WTC11 (cell line): ENCODE measurements at regions not wholly inside any gene's neighbourhood (a gene's known extent, or its start where the extent isn't known, plus 50 kb on each side); places are given as distances from the start of the nearest gene placed in this dataset.

ENCODE experiments used
- ATAC-seq: fragments of 200-7000 bp; cut with Tn5 transposase; 2 replicates; pipeline ENCODE4 v1.10.0; 2021; ENCODE audit warnings: mild to moderate bottlenecking, moderate library complexity
- CTCF ChIA-PET: fragments of 300-600 bp; sonication (Branson Sonifier 250); formaldehyde crosslinking; loops from one replicate; lab custom pipeline; 2021; ENCODE audit warnings: antibody characterized with exemption; lab: Charles Lee
- POLR2A ChIA-PET: fragments of 350-600 bp; sonication (Branson Sonifier 250); formaldehyde crosslinking; loops from one replicate; lab custom pipeline; 2021; ENCODE audit warnings: antibody characterized with exemption; lab: Charles Lee
- DNase-seq: peaks from one replicate; pipeline ENCODE4 v3.0.0; 2021; ENCODE audit warnings: low spot score
- H3K27ac Mint-ChIP-seq: 2 replicates; pipeline ENCODE4 v1.8.0; 2021; ENCODE audit warnings: mixed read lengths
- H3K27me3 Mint-ChIP-seq: 2 replicates; pipeline ENCODE4 v1.8.0; 2021; ENCODE audit warnings: low read depth, mild to moderate bottlenecking, moderate library complexity, mixed read lengths
- H3K36me3 Mint-ChIP-seq: 2 replicates; pipeline ENCODE4 v1.8.0; 2021; ENCODE audit warnings: mixed read lengths
- H3K4me1 Mint-ChIP-seq: 2 replicates; pipeline ENCODE4 v1.8.0; 2022; ENCODE audit warnings: mixed read lengths
- H3K4me3 Mint-ChIP-seq: 2 replicates; pipeline ENCODE4 v1.8.0; 2021; ENCODE audit warnings: mild to moderate bottlenecking, moderate library complexity, mixed read lengths
- H3K9me3 Mint-ChIP-seq: 2 replicates; pipeline ENCODE4 v1.8.0; 2021; ENCODE audit warnings: mixed read lengths
- AFF4 ChIP-seq: sonication (generic); formaldehyde crosslinking; IDR thresholded peaks from 2 replicates; pipeline ENCODE4 v1.8.1; 2023; ENCODE audit warnings: mild to moderate bottlenecking, missing genetic modification reagents, borderline replicate concordance
- CREB1 ChIP-seq: sonication (generic); formaldehyde crosslinking; IDR thresholded peaks from 2 replicates; pipeline ENCODE4 v1.8.0; 2023; ENCODE audit warnings: mild to moderate bottlenecking, missing genetic modification reagents
- EMX1 ChIP-seq: fragments of 250-450 bp; sonication (Bioruptor Pico); IDR thresholded peaks from 2 replicates; pipeline ENCODE4 v1.8.0; 2021; ENCODE audit warnings: mild to moderate bottlenecking
- FOXJ3 ChIP-seq: sonication (generic); formaldehyde crosslinking; IDR thresholded peaks from 2 replicates; pipeline ENCODE4 v1.9.0; 2021; ENCODE audit warnings: missing genetic modification reagents, mild to moderate bottlenecking, borderline replicate concordance
- FOXP1 ChIP-seq: sonication (generic); formaldehyde crosslinking; IDR thresholded peaks from 2 replicates; pipeline ENCODE4 v1.8.0; 2022; ENCODE audit warnings: missing genetic modification reagents, mild to moderate bottlenecking, moderate library complexity, borderline replicate concordance
- GRHL2 ChIP-seq: fragments of 250-450 bp; sonication (Bioruptor Pico); IDR thresholded peaks from 2 replicates; pipeline ENCODE4 v1.8.0; 2022; ENCODE audit warnings: mild to moderate bottlenecking, moderate library complexity; ENCODE audit not compliant: insufficient replicate concordance, severe bottlenecking
- KAT7 ChIP-seq: sonication (generic); formaldehyde crosslinking; IDR thresholded peaks from 2 replicates; pipeline ENCODE4 v1.8.1; 2023; ENCODE audit warnings: missing genetic modification reagents, mild to moderate bottlenecking, borderline replicate concordance
- OVOL2 ChIP-seq: fragments of 250-450 bp; sonication (Bioruptor Pico); IDR thresholded peaks from 2 replicates; pipeline ENCODE4 v1.9.0; 2021; ENCODE audit warnings: mild to moderate bottlenecking, borderline replicate concordance
- RORB ChIP-seq: fragments of 250-450 bp; sonication (Bioruptor Pico); IDR thresholded peaks from 2 replicates; pipeline ENCODE4 v1.9.0; 2021; ENCODE audit warnings: mild to moderate bottlenecking
- SMAD4 ChIP-seq: sonication (generic); formaldehyde crosslinking; IDR thresholded peaks from 2 replicates; pipeline ENCODE4 v1.8.0; 2022; ENCODE audit warnings: mild to moderate bottlenecking, missing genetic modification reagents
- ZBTB21 ChIP-seq: sonication (generic); formaldehyde crosslinking; IDR thresholded peaks from 2 replicates; pipeline ENCODE4 v1.8.1; 2023; ENCODE audit warnings: mild to moderate bottlenecking, missing genetic modification reagents, borderline replicate concordance
- ZNF532 ChIP-seq: fragments of 250-450 bp; sonication (Bioruptor Pico); IDR thresholded peaks from 2 replicates; pipeline ENCODE4 v1.9.0; 2021; ENCODE audit warnings: mild to moderate bottlenecking, borderline replicate concordance
- TF ChIP-seq, protein P1 (sequence below): fragments of 250-450 bp; sonication (Bioruptor Pico); conservative IDR thresholded peaks from 2 replicates; pipeline ENCODE4 v1.9.0; 2021; ENCODE audit warnings: mild to moderate bottlenecking
- TF ChIP-seq, protein P2 (sequence below): sonication (generic); formaldehyde crosslinking; IDR thresholded peaks from 2 replicates; pipeline ENCODE4 v1.8.0; 2022; ENCODE audit warnings: missing genetic modification reagents
- TF ChIP-seq, protein P3 (sequence below): sonication (generic); formaldehyde crosslinking; IDR thresholded peaks from 2 replicates; pipeline ENCODE4 v1.8.1; 2023; ENCODE audit warnings: mild to moderate bottlenecking, moderate library complexity, missing genetic modification reagents

DNA sequence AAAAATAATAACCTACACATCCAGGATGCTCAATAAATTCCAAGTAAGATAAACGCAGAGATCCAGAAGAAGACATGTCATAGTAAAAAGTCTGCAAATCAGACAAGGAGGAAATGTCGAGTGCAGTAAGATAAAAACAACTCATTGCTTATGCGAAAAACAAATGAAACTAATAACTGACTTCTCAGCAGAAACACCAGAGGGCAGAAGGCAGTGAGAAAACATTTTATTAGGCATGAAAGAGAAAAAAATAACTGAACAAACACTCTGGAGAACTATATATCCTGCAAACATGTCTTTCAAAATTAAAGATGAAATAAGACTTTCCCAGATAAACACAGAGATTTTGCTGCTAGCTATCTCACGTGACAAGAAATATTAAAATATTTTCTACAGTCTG, 201.3 kb upstream of the CTSO start (continued):
- TF ChIP-seq, protein P1, sequence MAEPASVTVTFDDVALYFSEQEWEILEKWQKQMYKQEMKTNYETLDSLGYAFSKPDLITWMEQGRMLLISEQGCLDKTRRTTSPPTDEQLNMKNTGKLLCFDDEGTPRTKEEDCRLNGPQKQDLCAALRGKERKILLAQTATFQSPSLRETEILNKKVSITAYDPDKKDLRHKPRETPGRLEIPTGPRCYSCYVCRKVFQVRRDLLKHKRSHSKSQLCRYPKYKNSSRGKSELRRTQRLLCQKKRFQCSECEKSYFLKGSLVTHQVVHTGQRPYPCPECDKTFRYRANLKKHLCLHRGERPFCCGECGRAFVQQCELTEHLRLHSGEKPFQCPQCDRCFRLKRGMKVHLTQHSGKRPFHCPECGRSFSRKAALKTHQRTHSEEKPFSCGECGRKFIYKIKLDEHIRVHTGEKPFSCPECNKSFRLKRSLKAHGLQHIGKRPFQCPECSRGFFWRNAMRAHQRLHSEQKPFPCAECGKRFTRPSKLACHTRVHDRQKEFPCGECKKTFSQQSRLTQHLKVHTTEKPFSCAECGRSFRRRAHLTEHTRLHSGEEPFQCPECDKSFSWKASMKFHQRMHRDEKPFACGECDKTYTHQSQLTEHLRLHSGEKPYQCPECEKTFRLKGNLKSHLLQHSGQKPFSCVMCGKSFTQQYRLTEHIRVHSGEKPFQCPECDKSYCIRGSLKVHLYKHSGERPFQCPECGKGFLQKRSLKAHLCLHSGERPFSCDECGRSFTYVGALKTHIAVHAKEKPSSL (CRISPR knock-in tag) = no peak
- TF ChIP-seq EMX1 (CRISPR knock-in tag) = no peak

DNA sequence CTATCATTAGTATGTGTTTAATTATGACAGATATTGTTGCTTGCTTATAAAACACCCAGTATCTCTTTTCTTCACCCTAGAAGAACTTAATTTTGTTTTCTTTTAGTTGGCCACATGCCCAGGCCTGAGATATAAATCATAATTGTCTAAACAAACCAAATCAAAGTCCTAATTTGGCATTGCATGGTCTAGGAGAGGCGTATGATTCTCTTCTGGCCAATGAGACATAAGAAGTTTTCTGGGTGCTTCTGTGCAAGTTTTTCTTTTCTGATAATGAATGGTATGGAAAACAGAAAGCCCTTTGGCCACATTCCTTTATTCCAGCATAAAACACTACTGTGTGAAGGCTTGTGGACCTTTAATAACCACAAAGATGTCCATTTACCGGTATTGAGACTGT, 192.9 kb upstream of the CTSO start:
- POLR2A ChIA-PET = no interaction called here
- Mint-ChIP-seq H3K27ac (no peak overlapping the region), H3K27me3 (no peaks in the 10 kb centered on the region), H3K4me1 (no peaks in the 10 kb centered on the region), H3K36me3 (peaks cover 4% of the 10 kb centered on the region), H3K4me3 (no peak overlapping the region), H3K9me3 (peaks cover 5% of the 10 kb centered on the region; the same call in 1 of the 2 replicates)
- CTCF ChIA-PET = no interaction called here
- ATAC-seq (no peak), DNase-seq (no peak)
- TF ChIP-seq SMAD4 (no peak), ZBTB21 (CRISPR knock-in tag) (no peak), FOXJ3 (CRISPR knock-in tag) (no peak), GRHL2 (no peak), ZNF532 (CRISPR knock-in tag) (no peak), RORB (CRISPR knock-in tag) (no peak), KAT7 (no peak), FOXP1 (CRISPR knock-in tag) (no peak), AFF4 (CRISPR knock-in tag) (no peak), CREB1 (CRISPR knock-in tag) (no peak), OVOL2 (CRISPR knock-in tag) (no peak)
- TF ChIP-seq, protein P2, sequence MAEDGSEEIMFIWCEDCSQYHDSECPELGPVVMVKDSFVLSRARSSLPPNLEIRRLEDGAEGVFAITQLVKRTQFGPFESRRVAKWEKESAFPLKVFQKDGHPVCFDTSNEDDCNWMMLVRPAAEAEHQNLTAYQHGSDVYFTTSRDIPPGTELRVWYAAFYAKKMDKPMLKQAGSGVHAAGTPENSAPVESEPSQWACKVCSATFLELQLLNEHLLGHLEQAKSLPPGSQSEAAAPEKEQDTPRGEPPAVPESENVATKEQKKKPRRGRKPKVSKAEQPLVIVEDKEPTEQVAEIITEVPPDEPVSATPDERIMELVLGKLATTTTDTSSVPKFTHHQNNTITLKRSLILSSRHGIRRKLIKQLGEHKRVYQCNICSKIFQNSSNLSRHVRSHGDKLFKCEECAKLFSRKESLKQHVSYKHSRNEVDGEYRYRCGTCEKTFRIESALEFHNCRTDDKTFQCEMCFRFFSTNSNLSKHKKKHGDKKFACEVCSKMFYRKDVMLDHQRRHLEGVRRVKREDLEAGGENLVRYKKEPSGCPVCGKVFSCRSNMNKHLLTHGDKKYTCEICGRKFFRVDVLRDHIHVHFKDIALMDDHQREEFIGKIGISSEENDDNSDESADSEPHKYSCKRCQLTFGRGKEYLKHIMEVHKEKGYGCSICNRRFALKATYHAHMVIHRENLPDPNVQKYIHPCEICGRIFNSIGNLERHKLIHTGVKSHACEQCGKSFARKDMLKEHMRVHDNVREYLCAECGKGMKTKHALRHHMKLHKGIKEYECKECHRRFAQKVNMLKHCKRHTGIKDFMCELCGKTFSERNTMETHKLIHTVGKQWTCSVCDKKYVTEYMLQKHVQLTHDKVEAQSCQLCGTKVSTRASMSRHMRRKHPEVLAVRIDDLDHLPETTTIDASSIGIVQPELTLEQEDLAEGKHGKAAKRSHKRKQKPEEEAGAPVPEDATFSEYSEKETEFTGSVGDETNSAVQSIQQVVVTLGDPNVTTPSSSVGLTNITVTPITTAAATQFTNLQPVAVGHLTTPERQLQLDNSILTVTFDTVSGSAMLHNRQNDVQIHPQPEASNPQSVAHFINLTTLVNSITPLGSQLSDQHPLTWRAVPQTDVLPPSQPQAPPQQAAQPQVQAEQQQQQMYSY (CRISPR knock-in tag) = no peak
- TF ChIP-seq, protein P3, sequence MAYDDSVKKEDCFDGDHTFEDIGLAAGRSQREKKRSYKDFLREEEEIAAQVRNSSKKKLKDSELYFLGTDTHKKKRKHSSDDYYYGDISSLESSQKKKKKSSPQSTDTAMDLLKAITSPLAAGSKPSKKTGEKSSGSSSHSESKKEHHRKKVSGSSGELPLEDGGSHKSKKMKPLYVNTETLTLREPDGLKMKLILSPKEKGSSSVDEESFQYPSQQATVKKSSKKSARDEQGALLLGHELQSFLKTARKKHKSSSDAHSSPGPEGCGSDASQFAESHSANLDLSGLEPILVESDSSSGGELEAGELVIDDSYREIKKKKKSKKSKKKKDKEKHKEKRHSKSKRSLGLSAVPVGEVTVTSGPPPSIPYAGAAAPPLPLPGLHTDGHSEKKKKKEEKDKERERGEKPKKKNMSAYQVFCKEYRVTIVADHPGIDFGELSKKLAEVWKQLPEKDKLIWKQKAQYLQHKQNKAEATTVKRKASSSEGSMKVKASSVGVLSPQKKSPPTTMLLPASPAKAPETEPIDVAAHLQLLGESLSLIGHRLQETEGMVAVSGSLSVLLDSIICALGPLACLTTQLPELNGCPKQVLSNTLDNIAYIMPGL = no peak
